ENCODE measurements at regions not wholly inside any gene's neighbourhood (a gene's known extent, or its start where the extent isn't known, plus 50 kb on each side); places are given as distances from the start of the nearest gene placed in this dataset.

- TF ChIP-seq CTCF (IDR thresholded peaks at IDR 0.05; ENCODE audit: low read depth, low read length) (no peak), EZH2phosphoT487 (IDR thresholded peaks at IDR 0.05; ENCODE audit: low read depth) (no peak)
Measured at GRCh38 chr11:39777035-39777434, 1682.4 kb downstream of the LRRC4C start.
